ENCODE measurements at regions not wholly inside any gene's neighbourhood (a gene's known extent, or its start where the extent isn't known, plus 50 kb on each side); places are given as distances from the start of the nearest gene placed in this dataset.

GRCh38 chr4:11729548-11729947, 300.9 kb upstream of the HS3ST1 start:
- TF ChIP-seq GATAD1 (CRISPR knock-in tag; IDR thresholded peaks at IDR 0.05): no peak
- TF ChIP-seq, protein P1, sequence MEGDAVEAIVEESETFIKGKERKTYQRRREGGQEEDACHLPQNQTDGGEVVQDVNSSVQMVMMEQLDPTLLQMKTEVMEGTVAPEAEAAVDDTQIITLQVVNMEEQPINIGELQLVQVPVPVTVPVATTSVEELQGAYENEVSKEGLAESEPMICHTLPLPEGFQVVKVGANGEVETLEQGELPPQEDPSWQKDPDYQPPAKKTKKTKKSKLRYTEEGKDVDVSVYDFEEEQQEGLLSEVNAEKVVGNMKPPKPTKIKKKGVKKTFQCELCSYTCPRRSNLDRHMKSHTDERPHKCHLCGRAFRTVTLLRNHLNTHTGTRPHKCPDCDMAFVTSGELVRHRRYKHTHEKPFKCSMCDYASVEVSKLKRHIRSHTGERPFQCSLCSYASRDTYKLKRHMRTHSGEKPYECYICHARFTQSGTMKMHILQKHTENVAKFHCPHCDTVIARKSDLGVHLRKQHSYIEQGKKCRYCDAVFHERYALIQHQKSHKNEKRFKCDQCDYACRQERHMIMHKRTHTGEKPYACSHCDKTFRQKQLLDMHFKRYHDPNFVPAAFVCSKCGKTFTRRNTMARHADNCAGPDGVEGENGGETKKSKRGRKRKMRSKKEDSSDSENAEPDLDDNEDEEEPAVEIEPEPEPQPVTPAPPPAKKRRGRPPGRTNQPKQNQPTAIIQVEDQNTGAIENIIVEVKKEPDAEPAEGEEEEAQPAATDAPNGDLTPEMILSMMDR (CRISPR knock-in tag; IDR thresholded peaks at IDR 0.05): no peak
- TF ChIP-seq FOXK2 (IDR thresholded peaks at IDR 0.05): no peak
- no peak for TF ChIP-seq NFE2L2 (IDR thresholded peaks at IDR 0.05; ENCODE audit: low read length)
- no peak for TF ChIP-seq EZH2 (conservative IDR thresholded peaks at IDR 0.05; ENCODE audit: low read depth, low read length)
- no peak for TF ChIP-seq AFF4 (CRISPR knock-in tag; IDR thresholded peaks at IDR 0.05)
- no peak for TF ChIP-seq ZNF292 (CRISPR knock-in tag; IDR thresholded peaks at IDR 0.05; ENCODE audit: borderline replicate concordance, low read depth)
- TF ChIP-seq TARDBP (CRISPR knock-in tag; IDR thresholded peaks at IDR 0.05): no peak
- TF ChIP-seq ZNF747 (CRISPR knock-in tag; IDR thresholded peaks at IDR 0.05; ENCODE audit: borderline replicate concordance): no peak
- TF ChIP-seq ZNF354B (CRISPR knock-in tag; IDR thresholded peaks at IDR 0.05): no peak
- TF ChIP-seq RBM22 (optimal IDR thresholded peaks at IDR 0.05; ENCODE audit: low read length): no peak

All from HepG2 (cell line).